ENCODE measurements at regions not wholly inside any gene's neighbourhood (a gene's known extent, or its start where the extent isn't known, plus 50 kb on each side); places are given as distances from the start of the nearest gene placed in this dataset.

GRCh38 chr11:131163613-131164012 lies 206.8 kb upstream of the NTM start:
- no peaks in the 10 kb centered on the region for H3K9me3 ChIP-seq (ENCODE audit: insufficient read depth, low read length, severe bottlenecking)
- no peak overlapping the region for H3K9ac ChIP-seq (ENCODE audit: low read depth, low read length)
- no peak for TF ChIP-seq CTCF (IDR thresholded peaks at IDR 0.05; ENCODE audit: borderline replicate concordance, extremely low read depth, low read length, poor library complexity, severe bottlenecking)
- H3K4me1 ChIP-seq (ENCODE audit: insufficient read depth, low read length): no peaks in the 10 kb centered on the region
- no peaks in the 10 kb centered on the region for H3K36me3 ChIP-seq (ENCODE audit: insufficient read depth, low read length)
- H3K4me2 ChIP-seq (ENCODE audit: insufficient read depth, low read length): no peak overlapping the region
- H3K27me3 ChIP-seq (ENCODE audit: insufficient read depth, low read length, poor library complexity): peaks cover 14% of the 10 kb centered on the region
- H3K79me2 ChIP-seq (ENCODE audit: insufficient read depth, low read length): no peaks in the 10 kb centered on the region
- H3K4me3 ChIP-seq (ENCODE audit: low read depth in 1 of 2, low read length in 2 of 2): no peak overlapping the region
- no peaks in the 10 kb centered on the region for H4K20me1 ChIP-seq (ENCODE audit: insufficient read depth, low read length)
- DNase-seq: no peak
- H3K27ac ChIP-seq (ENCODE audit: low read length): no peak overlapping the region
- ATAC-seq (ENCODE audit: insufficient read depth, low read depth): no peak
- no peak overlapping the region for H2AFZ ChIP-seq (ENCODE audit: low read depth, low read length)

- Histone ChIP-seq H3K4me2 (ENCODE audit: insufficient read depth, low read length) (no peak overlapping the region), H3K4me1 (ENCODE audit: insufficient read depth, low read length) (no peaks in the 10 kb centered on the region), H3K9ac (ENCODE audit: low read depth, low read length) (no peak overlapping the region), H3K9me3 (ENCODE audit: insufficient read depth, low read length, severe bottlenecking) (no peaks in the 10 kb centered on the region), H2AFZ (ENCODE audit: low read depth, low read length) (no peak overlapping the region), H4K20me1 (ENCODE audit: insufficient read depth, low read length) (no peaks in the 10 kb centered on the region), H3K27me3 (ENCODE audit: insufficient read depth, low read length, poor library complexity) (peaks cover 14% of the 10 kb centered on the region), H3K4me3 (ENCODE audit: low read depth in 1 of 2, low read length in 2 of 2) (no peak overlapping the region), H3K36me3 (ENCODE audit: insufficient read depth, low read length) (no peaks in the 10 kb centered on the region), H3K79me2 (ENCODE audit: insufficient read depth, low read length) (no peaks in the 10 kb centered on the region), H3K27ac (ENCODE audit: low read length) (no peak overlapping the region)
- ATAC-seq (ENCODE audit: insufficient read depth, low read depth) (no peak), DNase-seq (no peak)
- TF ChIP-seq CTCF (IDR thresholded peaks at IDR 0.05; ENCODE audit: borderline replicate concordance, extremely low read depth, low read length, poor library complexity, severe bottlenecking): no peak
- TF ChIP-seq EZH2 (IDR thresholded peaks at IDR 0.05; ENCODE audit: borderline replicate concordance, low read depth, low read length, severe bottlenecking): no peak
Observed at GRCh38 chr11:131165036-131165435, 205.4 kb upstream of the NTM start.

GRCh38 chr11:131168839-131169713 lies 201.3 kb upstream of the NTM start:
- Histone ChIP-seq H3K79me2 (ENCODE audit: insufficient read depth, low read length) (no peaks in the 10 kb centered on the region), H3K4me2 (ENCODE audit: insufficient read depth, low read length) (no peak overlapping the region), H2AFZ (ENCODE audit: low read depth, low read length) (no peak overlapping the region), H3K27ac (ENCODE audit: low read length) (no peak overlapping the region), H3K4me1 (ENCODE audit: insufficient read depth, low read length) (no peaks in the 10 kb centered on the region), H3K9me3 (ENCODE audit: insufficient read depth, low read length, severe bottlenecking) (no peaks in the 10 kb centered on the region), H3K36me3 (ENCODE audit: insufficient read depth, low read length) (no peaks in the 10 kb centered on the region), H3K9ac (ENCODE audit: low read depth, low read length) (no peak overlapping the region), H3K4me3 (ENCODE audit: low read depth in 1 of 2, low read length in 2 of 2) (no peak overlapping the region), H4K20me1 (ENCODE audit: insufficient read depth, low read length) (no peaks in the 10 kb centered on the region), H3K27me3 (ENCODE audit: insufficient read depth, low read length, poor library complexity) (peaks cover 5% of the 10 kb centered on the region)
- TF ChIP-seq CTCF (IDR thresholded peaks at IDR 0.05; ENCODE audit: borderline replicate concordance, extremely low read depth, low read length, poor library complexity, severe bottlenecking) (no peak), EZH2 (IDR thresholded peaks at IDR 0.05; ENCODE audit: borderline replicate concordance, low read depth, low read length, severe bottlenecking) (no peak)
- ATAC-seq (ENCODE audit: insufficient read depth, low read depth) (no peak), DNase-seq (no peak)
